ENCODE measurements at regions not wholly inside any gene's neighbourhood (a gene's known extent, or its start where the extent isn't known, plus 50 kb on each side); places are given as distances from the start of the nearest gene placed in this dataset.

DNA sequence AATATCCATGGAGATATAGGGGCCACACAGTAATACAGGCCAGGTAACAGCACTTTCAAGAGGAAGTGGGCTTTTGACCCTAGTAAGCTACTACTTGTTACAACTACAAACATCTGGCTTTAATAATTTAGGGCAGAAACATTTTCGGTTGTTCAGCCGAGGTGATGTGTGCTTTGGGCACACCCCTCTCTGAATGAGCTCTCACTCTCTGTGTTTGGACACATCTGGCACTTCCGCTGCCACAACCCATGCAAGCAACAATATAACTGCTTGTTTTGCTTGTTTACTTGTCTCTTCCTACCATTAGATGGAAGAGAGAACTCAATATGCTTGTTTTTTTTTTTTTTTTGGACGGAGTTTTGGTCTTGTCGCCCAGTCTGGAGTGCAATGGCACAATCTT, 277.2 kb downstream of the HS3ST1 start:
- H3K27ac ChIP-seq = no peak overlapping the region
- TF ChIP-seq ZFX (IDR thresholded peaks at IDR 0.05) = no peak

DNA sequence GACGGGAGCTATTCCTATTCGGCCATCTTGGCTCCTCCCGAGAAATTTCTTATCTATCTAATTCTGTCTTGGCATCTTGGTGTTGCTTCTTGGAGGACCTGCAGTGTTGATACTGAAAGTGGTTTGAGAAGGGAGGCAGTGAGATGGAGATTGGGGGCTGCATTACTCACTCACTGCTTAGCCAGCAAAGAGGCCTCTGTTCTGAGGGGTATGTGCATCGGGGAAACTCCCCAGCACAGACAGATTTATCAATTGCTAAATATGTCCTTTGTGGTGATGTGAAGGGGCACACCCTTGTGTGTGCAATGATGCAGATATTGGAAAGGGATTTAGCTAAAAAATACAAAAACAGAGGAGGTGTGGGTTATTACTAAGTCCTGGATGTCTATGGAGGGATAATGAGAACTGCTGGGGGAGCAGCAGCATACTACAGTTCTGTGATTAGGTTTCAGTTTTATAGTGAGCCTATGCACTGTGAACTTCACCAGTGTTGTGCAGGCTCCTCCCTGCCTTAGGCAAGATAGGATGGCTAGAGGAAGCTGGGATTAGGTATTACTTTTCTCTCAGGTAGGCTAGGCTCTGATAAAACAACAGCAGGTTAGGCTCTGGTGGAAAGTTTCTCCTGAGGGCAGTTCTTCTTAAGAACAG, 279.0 kb downstream of the HS3ST1 start:
- H3K27ac ChIP-seq = no peak overlapping the region
- no peak for TF ChIP-seq ZFX (IDR thresholded peaks at IDR 0.05)
- TF ChIP-seq, protein P1, sequence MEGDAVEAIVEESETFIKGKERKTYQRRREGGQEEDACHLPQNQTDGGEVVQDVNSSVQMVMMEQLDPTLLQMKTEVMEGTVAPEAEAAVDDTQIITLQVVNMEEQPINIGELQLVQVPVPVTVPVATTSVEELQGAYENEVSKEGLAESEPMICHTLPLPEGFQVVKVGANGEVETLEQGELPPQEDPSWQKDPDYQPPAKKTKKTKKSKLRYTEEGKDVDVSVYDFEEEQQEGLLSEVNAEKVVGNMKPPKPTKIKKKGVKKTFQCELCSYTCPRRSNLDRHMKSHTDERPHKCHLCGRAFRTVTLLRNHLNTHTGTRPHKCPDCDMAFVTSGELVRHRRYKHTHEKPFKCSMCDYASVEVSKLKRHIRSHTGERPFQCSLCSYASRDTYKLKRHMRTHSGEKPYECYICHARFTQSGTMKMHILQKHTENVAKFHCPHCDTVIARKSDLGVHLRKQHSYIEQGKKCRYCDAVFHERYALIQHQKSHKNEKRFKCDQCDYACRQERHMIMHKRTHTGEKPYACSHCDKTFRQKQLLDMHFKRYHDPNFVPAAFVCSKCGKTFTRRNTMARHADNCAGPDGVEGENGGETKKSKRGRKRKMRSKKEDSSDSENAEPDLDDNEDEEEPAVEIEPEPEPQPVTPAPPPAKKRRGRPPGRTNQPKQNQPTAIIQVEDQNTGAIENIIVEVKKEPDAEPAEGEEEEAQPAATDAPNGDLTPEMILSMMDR (conservative IDR thresholded peaks at IDR 0.05) = no peak

DNA sequence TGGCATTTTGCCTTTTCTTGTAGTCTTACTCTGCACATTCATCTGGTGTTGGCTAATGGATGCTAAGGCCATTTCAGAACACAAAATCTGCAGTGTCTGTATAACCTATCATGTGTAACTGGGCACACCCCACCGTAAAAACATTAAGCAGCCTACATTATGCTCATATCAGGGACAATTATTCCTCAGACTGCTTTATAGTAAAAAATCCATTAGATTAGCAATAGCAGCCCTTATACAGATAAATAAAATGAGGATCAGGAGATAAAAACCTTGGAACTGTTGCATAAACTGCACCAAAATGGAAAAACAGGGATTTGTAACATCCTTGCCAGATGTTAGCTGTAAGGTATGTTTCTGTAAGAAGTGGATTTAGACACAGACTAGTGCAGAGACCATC, 288.8 kb downstream of the HS3ST1 start:
- no peak for TF ChIP-seq ZFX (IDR thresholded peaks at IDR 0.05)
- TF ChIP-seq, protein P1 (conservative IDR thresholded peaks at IDR 0.05) = no peak
- no peak overlapping the region for H3K27ac ChIP-seq

DNA sequence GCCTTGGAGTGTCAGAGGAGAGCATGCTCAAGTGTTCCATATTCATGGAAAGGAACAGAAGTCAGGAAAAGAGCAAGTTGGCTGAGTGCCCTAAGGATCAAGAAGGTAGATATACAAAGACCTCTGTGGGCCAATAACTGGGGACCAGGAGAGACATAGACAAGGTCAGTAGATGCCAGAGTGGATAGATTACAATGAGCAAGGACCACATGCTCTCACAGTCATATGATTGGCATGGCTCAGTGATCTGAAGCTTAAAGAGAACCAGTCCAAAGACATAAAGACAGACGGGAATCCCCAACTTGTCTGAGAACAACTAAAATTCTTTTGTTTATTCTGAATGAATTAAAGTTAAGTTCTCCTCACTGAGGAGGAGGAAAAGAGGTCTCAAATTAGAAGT, 289.7 kb downstream of the HS3ST1 start:
- TF ChIP-seq ZFX (IDR thresholded peaks at IDR 0.05) = no peak
- TF ChIP-seq, protein P1 (conservative IDR thresholded peaks at IDR 0.05) = no peak
- no peak overlapping the region for H3K27ac ChIP-seq

DNA sequence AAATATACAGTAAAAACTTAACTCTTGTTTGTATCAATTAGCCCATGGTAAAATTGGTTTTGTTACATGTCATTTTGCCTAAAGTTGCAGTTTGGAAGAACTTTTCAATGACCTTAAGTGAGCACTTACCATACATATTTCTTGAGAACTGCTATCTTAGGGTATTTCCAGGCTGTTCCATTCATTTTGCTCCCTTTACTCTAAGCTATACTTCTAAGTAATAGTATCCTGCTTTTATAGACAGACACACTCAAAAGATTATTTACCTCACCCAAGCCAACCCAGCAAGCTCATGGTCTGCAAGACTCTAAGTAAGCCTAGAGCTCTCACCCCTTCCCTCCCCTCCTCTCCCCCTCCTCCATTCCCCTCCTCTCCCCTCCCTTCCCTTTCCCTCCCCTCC, 294.0 kb downstream of the HS3ST1 start:
- no peak overlapping the region for H3K27ac ChIP-seq
- TF ChIP-seq, protein P1 (conservative IDR thresholded peaks at IDR 0.05) = no peak
- TF ChIP-seq ZFX (IDR thresholded peaks at IDR 0.05) = no peak

DNA sequence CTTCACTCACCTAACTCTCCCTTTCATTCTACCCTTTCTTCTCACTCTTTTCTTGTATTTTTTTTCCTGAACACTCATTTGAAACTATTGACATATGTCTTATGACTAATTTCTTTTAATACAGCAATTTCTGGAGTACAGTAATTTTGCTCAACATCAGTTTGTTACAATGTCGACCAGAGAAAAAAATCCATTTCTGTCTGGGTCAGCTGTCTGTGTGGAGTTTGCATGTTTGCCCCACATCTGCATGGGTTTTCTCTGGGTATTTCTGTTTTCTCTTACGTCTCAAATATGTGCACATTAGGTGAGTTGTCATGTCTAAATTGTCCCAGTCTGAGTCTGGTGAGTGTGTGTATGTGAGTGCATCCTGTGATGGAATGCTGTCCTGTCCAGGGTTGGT, 294.8 kb downstream of the HS3ST1 start:
- H3K27ac ChIP-seq = no peak overlapping the region
- TF ChIP-seq, protein P1 (conservative IDR thresholded peaks at IDR 0.05) = no peak
- no peak for TF ChIP-seq ZFX (IDR thresholded peaks at IDR 0.05)

DNA sequence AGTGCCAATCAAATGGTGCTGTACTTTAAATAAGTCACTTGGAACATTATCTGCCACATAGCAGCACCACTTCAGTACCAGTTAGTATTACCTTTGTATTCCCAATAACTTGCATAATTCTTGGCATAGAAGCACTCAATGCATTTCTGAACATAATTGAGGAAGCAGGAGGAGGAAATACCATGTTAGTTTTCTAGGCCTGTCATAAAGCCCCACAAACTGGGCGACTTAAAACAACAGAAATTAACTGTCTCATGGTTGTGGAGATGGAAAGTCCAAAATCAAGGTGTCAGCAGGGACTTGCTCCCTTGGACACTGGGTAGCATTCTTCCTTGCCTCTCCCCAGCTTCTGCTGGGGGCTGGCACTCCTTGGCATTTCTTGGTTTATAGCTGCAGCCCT, 296.2 kb downstream of the HS3ST1 start:
- TF ChIP-seq, protein P1 (conservative IDR thresholded peaks at IDR 0.05) = no peak
- TF ChIP-seq ZFX (IDR thresholded peaks at IDR 0.05) = no peak

DNA sequence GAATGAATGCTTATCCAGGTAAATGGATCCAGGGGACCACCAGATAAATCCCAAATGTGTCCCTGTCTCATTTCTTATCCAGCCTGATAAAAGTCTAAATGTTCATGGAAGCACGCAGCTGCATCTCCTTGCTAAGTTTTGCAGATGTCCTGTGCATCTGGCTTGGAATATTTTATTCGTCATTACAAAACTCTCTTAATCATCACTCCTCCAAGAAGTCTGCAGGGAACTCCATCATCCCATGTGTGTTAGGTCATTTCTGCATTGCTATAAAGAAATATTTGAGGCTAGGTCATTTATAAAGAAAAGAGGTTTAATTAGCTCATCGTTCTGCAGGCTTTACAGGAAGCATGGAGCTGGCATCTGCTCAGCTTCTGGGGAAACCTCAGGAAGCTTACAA, 297.2 kb downstream of the HS3ST1 start:
- TF ChIP-seq, protein P1 (conservative IDR thresholded peaks at IDR 0.05) = no peak
- no peak for TF ChIP-seq ZFX (IDR thresholded peaks at IDR 0.05)
- no peak overlapping the region for H3K27ac ChIP-seq

More for the DNA sequence above, 296.2 kb downstream of the HS3ST1 start:
- no peak overlapping the region for H3K27ac ChIP-seq
